CD14-positive monocyte (primary cell): ENCODE measurements at regions not wholly inside any gene's neighbourhood (a gene's known extent, or its start where the extent isn't known, plus 50 kb on each side); places are given as distances from the start of the nearest gene placed in this dataset.
A peak's percentile ranks its signal among the peaks of the same experiment; 100 is the strongest.

ENCODE experiments used
- DNase-seq, 3 donors: peaks; one replicate each; pipeline ENCODE4 v3.0.0-alpha.2; 2011 to 2022
- H2AFZ ChIP-seq: 2 replicates; pipeline ENCODE4 v1.6.0; 2012; ENCODE audit warnings: mild to moderate bottlenecking, low read depth, low read length, inconsistent platforms; ENCODE audit not compliant: insufficient read depth, poor library complexity, severe bottlenecking
- H3K27ac ChIP-seq, 2 donors: 1 replicate in 1 of 2; 2 replicates in 1 of 2; pipeline ENCODE4 v1.5.1; 2012 to 2013; ENCODE audit warnings: low read length in 2 of 2, control low read depth in 1 of 2, inconsistent platforms in 1 of 2, low read depth in 1 of 2, mild to moderate bottlenecking in 1 of 2
- H3K27me3 ChIP-seq, 2 donors: one replicate each; pipeline versions ENCODE4 v1.6.0 to v1.6.1; 2011 to 2013; ENCODE audit warnings: low read length in 2 of 2; ENCODE audit not compliant: control insufficient read depth in 2 of 2, insufficient read depth in 2 of 2
- H3K36me3 ChIP-seq, 2 donors: replicated peaks in 1 of 2; 1 replicate in 1 of 2; 2 replicates in 1 of 2; pipeline versions ENCODE4 v1.5.1 to v1.6.1; 2012 to 2013; ENCODE audit warnings: low read length in 2 of 2, control low read depth in 1 of 2, inconsistent platforms in 1 of 2, mild to moderate bottlenecking in 1 of 2; ENCODE audit not compliant: insufficient read depth in 2 of 2, control insufficient read depth in 1 of 2
- H3K4me1 ChIP-seq, 2 donors: 1 replicate in 1 of 2; 2 replicates in 1 of 2; pipeline versions ENCODE4 v1.5.1 to v1.6.1; 2012 to 2013; ENCODE audit warnings: low read length in 2 of 2, control low read depth in 1 of 2, inconsistent platforms in 1 of 2, mild to moderate bottlenecking in 1 of 2, moderate library complexity in 1 of 2; ENCODE audit not compliant: insufficient read depth in 2 of 2, control insufficient read depth in 1 of 2
- H3K4me2 ChIP-seq: replicated peaks from 2 replicates; pipeline ENCODE3; 2012; ENCODE audit warnings: low read length, moderate library complexity, mild to moderate bottlenecking; ENCODE audit not compliant: poor library complexity, severe bottlenecking; ENCODE audit errors: extremely low read depth
- H3K4me3 ChIP-seq, 3 experiments: fragments of 200-600 bp in 1 of 3; sonication (generic) in 1 of 3; replicated peaks in 1 of 3; 1 replicate in 2 of 3; 2 replicates in 1 of 3; pipeline ENCODE4 v1.5.1; 2011 to 2013; ENCODE audit warnings: low read length in 3 of 3, mild to moderate bottlenecking in 3 of 3, control low read depth in 2 of 3, low read depth in 2 of 3, inconsistent platforms in 1 of 3, moderate library complexity in 1 of 3
- H3K79me2 ChIP-seq: 2 replicates; pipeline ENCODE4 v1.6.0; 2012; ENCODE audit warnings: mild to moderate bottlenecking, control low read depth, inconsistent platforms, low read length, moderate library complexity; ENCODE audit not compliant: insufficient read depth
- H3K9ac ChIP-seq: 2 replicates; pipeline ENCODE4 v1.6.0; 2017; ENCODE audit warnings: low read length, mild to moderate bottlenecking; ENCODE audit not compliant: insufficient read depth, poor library complexity, severe bottlenecking
- H3K9me3 ChIP-seq, 2 donors: replicated peaks in 1 of 2; 1 replicate in 1 of 2; 2 replicates in 1 of 2; pipeline versions ENCODE4 v1.5.1 to v1.6.1; 2012 to 2013; ENCODE audit warnings: low read length in 2 of 2, control low read depth in 1 of 2; ENCODE audit not compliant: control insufficient read depth in 1 of 2, insufficient read depth in 1 of 2
- H4K20me1 ChIP-seq: 2 replicates; pipeline ENCODE4 v1.6.0; 2012; ENCODE audit warnings: mild to moderate bottlenecking, low read length, control low read depth, moderate library complexity; ENCODE audit not compliant: insufficient read depth
- H3K27ac Mint-ChIP-seq, 7 donors: one replicate each; pipeline ENCODE4 v1.8.0; 2020; ENCODE audit warnings: mild to moderate bottlenecking in 7 of 7, mixed read lengths in 7 of 7, moderate library complexity in 6 of 7, inconsistent platforms in 2 of 7
- H3K27me3 Mint-ChIP-seq, 3 donors: one replicate each; pipeline ENCODE4 v1.8.0; 2021 to 2022; ENCODE audit warnings: low read depth in 3 of 3, mild to moderate bottlenecking in 3 of 3, mixed read lengths in 3 of 3, moderate library complexity in 3 of 3, inconsistent platforms in 1 of 3
- H3K36me3 Mint-ChIP-seq, 2 donors: one replicate each; pipeline ENCODE4 v1.8.0; 2020; ENCODE audit warnings: mixed read lengths in 2 of 2, inconsistent platforms in 1 of 2, mild to moderate bottlenecking in 1 of 2
- H3K4me1 Mint-ChIP-seq: one replicate; pipeline ENCODE4 v1.8.0; 2020; ENCODE audit warnings: mild to moderate bottlenecking, mixed read lengths
- H3K4me3 Mint-ChIP-seq, 2 donors: one replicate each; pipeline ENCODE4 v1.8.0; 2020; ENCODE audit warnings: mild to moderate bottlenecking in 2 of 2, mixed read lengths in 2 of 2, moderate library complexity in 1 of 2
- H3K9me3 Mint-ChIP-seq, 7 donors: one replicate each; pipeline ENCODE4 v1.8.0; 2020 to 2022; ENCODE audit warnings: mixed read lengths in 7 of 7, mild to moderate bottlenecking in 6 of 7, moderate library complexity in 6 of 7, inconsistent platforms in 2 of 7
- CTCF ChIP-seq: fragments of 200-600 bp; IDR thresholded peaks from one replicate; pipeline ENCODE4 v1.8.0; 2022; ENCODE audit warnings: antibody characterized with exemption, mild to moderate bottlenecking
- WGBS: methylation state at CpG from one replicate; pipeline ENCODE4 v1.1.5; 2013; ENCODE audit warnings: missing lambda C conversion rate; ENCODE audit not compliant: insufficient coverage; 5-methylcytosine and 5-hydroxymethylcytosine counted together
- intact Hi-C, 2 donors: fragments of 100-400 bp; cut with micrococcal nuclease; formaldehyde crosslinking; loops; one replicate each; pipeline versions ENCODE4 v1.15.0 to v1.15.1; 2023

- H3K4me3 ChIP-seq: no peak overlapping the region
- Mint-ChIP-seq H3K4me1 (peaks cover 41% of the 10 kb centered on the region), H3K27ac (no peak overlapping the region), H3K27me3 (peaks cover 4 to 9% (median 5%) of the 10 kb centered on the region in 3 donors), H3K4me3 (peak overlapping the region in 1 of 2 donors; percentile 19), H3K9me3 (peaks cover 0 to 5% (median 3%) of the 10 kb centered on the region in 7 donors), H3K36me3 (no peaks in the 10 kb centered on the region)
- H3K79me2 ChIP-seq: no peaks in the 10 kb centered on the region
- no peak overlapping the region for H3K27ac ChIP-seq
- intact Hi-C loops: loop anchor here in 1 of 2 donors (10.0 kb wide), 2 partner anchors 119 to 1331 kb away; no protein-coding TSS in a partner anchor
- no peaks in the 10 kb centered on the region for H3K27me3 ChIP-seq
- H2AFZ ChIP-seq: no peak overlapping the region
- no peaks in the 10 kb centered on the region for H3K9me3 ChIP-seq
- H3K9ac ChIP-seq: no peak overlapping the region
- no peak overlapping the region for H3K4me2 ChIP-seq
- WGBS: no CpG with 5 or more reads among the region's 2 CpGs
- peaks cover 26% of the 10 kb centered on the region in 2 donors for H3K4me1 ChIP-seq
- DNase-seq: peak; percentile 15 to 58 (median 56)
- H3K36me3 ChIP-seq: no peaks in the 10 kb centered on the region
- no peaks in the 10 kb centered on the region for H4K20me1 ChIP-seq
- peak; percentile 76 for TF ChIP-seq CTCF
Observed at GRCh38 chr6:44593539-44593944, 206.0 kb downstream of the CDC5L start.

- Mint-ChIP-seq H3K27me3 (peaks cover 2 to 9% (median 2%) of the 10 kb centered on the region in 3 donors), H3K4me3 (no peak overlapping the region), H3K9me3 (peaks cover 0 to 1% (median 0%) of the 10 kb centered on the region in 7 donors), H3K4me1 (peaks cover 47% of the 10 kb centered on the region), H3K27ac (no peak overlapping the region), H3K36me3 (no peaks in the 10 kb centered on the region)
- H3K27ac ChIP-seq: no peak overlapping the region
- intact Hi-C loops: loop anchor here in 1 of 2 donors (10.0 kb wide), 2 partner anchors 120 to 1330 kb away; no protein-coding TSS in a partner anchor
- no CpG with 5 or more reads among the region's 4 CpGs for WGBS
- H3K4me2 ChIP-seq: no peak overlapping the region
- H4K20me1 ChIP-seq: no peaks in the 10 kb centered on the region
- DNase-seq: no peak
- H3K27me3 ChIP-seq: no peaks in the 10 kb centered on the region
- H3K4me3 ChIP-seq: no peak overlapping the region
- no peak overlapping the region for H3K9ac ChIP-seq
- no peaks in the 10 kb centered on the region for H3K36me3 ChIP-seq
- peaks cover 35% of the 10 kb centered on the region in 2 donors for H3K4me1 ChIP-seq
- H3K9me3 ChIP-seq: no peaks in the 10 kb centered on the region
- peak overlapping the region; percentile 37 for H2AFZ ChIP-seq
- H3K79me2 ChIP-seq: no peaks in the 10 kb centered on the region
- no peak for TF ChIP-seq CTCF
Observed at GRCh38 chr6:44594481-44594880, 207.0 kb downstream of the CDC5L start.
